ENCODE measurements at regions not wholly inside any gene's neighbourhood (a gene's known extent, or its start where the extent isn't known, plus 50 kb on each side); places are given as distances from the start of the nearest gene placed in this dataset.

- DNase-seq: no peak
Observed at GRCh38 chrX:124860736-124861135, 458.9 kb upstream of the TEX13C start.

GRCh38 chrX:124862301-124862700 lies 457.4 kb upstream of the TEX13C start:
- DNase-seq: no peak

DNA sequence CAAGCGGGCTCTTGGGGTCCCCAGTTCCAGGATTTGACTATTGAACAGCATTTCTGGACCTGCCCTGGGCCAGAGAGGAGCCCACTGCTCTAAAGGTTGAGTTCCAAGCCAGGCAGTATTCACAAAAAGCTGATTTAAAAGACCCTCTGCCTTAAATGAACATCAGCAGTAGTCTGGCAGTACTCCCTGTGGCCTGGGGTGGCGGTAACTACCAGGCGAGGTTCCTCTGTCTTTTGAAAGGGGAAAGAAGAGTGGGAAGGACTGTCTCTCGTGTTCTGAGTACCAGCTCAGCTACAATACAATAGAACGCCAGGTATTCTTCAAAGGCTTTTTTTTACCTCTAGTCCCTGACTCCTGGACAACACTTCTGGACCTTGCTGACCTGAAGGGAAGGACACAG lies 456.4 kb upstream of the TEX13C start:
- no peak for DNase-seq

DNA sequence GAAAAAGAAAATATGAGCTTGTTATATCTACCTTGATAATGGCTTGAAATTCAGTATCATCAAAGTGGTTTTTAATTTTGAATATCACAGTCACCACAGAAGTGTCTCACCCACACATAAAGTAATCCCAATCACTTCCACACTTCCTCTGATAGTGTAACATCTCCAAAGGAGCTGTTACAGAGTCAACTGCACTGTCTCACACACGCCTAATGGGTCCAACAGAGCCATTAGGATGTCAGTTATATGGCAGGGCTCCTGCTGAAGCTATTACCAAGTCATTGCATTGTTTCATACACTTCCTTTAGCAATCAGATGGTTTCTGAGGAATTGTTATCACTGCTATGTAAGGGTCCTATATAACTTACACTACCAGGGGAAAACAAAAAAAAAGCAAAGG lies 432.1 kb upstream of the TEX13C start:
- no peak for DNase-seq

GRCh38 chrX:124895947-124896346 lies 423.7 kb upstream of the TEX13C start:
- no peak for DNase-seq

GRCh38 chrX:124902953-124903352 lies 416.7 kb upstream of the TEX13C start:
- no peak for DNase-seq

DNA sequence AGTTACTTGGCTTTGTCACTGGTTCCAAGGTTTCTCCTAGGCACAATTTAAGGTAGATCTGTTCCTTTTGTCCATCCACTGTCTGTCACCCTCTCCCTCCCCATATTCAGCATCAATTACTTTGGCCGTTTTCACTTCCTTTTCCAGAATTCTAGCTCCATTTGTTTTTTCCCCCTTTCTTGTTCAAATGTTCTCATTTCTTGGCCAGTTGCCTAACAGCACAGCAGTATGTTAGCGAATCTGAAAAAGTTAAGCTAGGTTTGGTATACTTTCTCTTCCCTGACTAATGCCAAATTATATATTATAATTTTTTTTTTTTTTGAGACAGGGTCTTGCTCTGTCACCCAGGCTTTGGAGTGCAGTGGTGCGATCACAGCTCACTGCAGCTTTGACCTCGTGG lies 409.1 kb upstream of the TEX13C start:
- DNase-seq: no peak

GRCh38 chrX:124917011-124917410 lies 402.7 kb upstream of the TEX13C start:
- DNase-seq: no peak

DNA sequence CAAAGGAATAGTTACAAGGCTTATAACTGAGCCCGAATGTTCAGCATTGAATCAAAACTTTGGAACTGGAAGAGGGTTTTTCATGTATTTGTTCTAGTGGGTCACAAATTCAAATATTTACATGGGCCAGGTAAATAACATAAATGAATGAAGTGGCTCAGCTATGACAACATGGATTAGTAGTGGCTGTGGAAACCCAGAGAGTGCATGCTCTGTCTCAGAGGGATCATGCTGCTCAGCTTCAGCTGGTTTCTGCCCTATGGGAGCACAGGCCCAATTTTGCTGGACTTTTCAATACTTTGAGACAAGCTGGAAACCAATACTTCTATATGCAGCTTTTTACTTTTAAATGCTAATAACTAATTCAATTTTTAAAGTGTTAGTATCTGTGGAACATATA lies 394.0 kb upstream of the TEX13C start:
- peak; percentile 38 for DNase-seq

DNA sequence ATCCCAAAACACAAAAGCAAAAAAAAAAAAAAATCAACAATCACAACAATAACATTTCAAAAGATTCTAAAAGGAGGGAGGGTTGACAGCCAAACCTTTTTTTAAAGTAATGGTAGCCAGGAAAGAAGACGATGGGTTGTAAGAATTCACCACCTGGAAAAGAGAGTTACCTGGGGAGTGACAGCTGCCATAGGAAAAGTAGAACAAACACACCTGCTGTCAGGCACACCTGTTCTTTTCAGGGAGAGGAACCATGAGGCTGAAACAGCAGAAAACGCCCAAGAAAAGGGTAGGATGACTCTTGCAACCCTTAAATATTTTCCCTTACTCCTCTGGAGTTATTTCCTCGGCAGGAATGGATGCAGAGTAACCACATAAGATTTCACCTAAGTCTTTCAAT lies 388.4 kb upstream of the TEX13C start:
- peak; percentile 12 for DNase-seq

DNA sequence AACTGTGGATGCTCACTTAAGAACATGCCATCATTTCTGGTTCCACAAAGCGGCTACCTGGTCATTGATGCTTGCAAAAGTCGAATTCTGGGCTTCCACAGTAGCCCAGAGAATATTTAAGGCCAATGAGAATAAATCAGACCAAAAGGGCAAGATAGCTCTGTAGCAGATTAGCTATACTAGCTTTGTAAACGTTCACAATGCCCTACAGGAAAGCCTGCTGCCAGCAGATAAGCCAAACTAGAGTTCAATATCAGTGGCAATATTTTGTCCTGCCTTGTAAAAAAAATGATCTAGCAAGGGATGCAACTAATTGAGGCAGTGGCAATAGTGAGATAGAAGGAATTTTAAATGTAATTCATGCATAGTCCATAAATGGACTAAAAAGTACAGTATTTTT lies 387.7 kb upstream of the TEX13C start:
- DNase-seq: no peak

DNA sequence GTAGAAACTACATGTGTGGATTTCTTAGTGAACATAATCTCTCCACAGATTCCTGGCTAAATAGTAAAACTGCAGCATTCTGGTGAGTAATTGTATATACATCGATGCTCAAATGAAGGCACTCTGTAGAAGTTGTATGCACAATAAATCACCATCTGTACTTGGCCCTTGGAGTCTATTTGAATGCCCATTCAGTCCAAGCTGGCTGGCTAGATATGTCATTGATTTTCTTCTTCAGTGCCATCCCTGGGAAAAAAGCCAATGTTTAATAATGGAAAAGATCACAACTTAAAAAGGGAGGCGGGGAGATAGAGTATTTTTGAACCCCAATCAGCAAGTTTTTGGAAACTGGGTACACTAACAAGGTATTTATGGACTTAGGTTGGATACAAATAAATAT lies 381.0 kb upstream of the TEX13C start:
- no peak for DNase-seq

GRCh38 chrX:124940531-124940930 lies 379.1 kb upstream of the TEX13C start:
- DNase-seq: no peak

GRCh38 chrX:124954402-124954801 lies 365.3 kb upstream of the TEX13C start:
- no peak for DNase-seq

- no peak for DNase-seq
Observed at GRCh38 chrX:124960454-124960853, 359.2 kb upstream of the TEX13C start.

- no peak for DNase-seq
Observed at GRCh38 chrX:124963717-124964116, 356.0 kb upstream of the TEX13C start, which contains the start of gene TENM1. TENM1 (minus strand) TSS chrX:124963817.

- DNase-seq: no peak
Observed at GRCh38 chrX:124975456-124975855, 344.2 kb upstream of the TEX13C start.

- DNase-seq: no peak
Observed at GRCh38 chrX:124981420-124981819, 338.3 kb upstream of the TEX13C start.

DNA sequence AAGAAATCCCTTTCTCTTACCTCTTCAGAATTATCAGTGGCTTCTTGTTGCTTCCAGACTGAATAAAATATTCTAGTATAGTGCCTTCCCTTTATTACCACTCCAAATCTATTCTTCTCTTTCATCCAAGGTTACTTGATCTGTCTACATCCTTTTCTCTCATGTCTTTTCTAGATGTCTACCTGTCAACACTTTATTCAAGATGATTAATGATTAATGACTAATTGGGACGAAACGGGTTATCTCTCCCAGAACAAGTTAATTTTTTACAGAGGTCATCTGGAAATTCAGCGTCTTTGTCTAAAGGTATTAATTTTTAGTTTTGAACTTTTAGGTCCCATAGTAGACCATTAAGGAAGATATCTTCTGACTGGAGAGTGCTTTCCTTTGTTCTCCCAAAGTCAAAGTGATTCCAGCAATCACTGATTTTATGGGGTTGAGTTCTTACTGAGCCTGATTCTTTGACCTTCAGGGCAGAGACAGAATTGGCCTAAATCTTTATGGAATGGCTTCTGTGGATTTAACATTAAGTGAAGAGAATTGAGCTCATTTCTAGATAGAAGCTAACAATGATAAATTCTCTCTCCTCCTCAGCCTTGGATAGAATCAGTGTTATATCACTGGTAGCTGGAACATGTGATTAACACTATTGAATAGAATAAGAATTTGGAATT lies 335.4 kb upstream of the TEX13C start:
- DNase-seq: no peak

GRCh38 chrX:124986284-124986683 lies 333.4 kb upstream of the TEX13C start:
- DNase-seq: no peak

DNA sequence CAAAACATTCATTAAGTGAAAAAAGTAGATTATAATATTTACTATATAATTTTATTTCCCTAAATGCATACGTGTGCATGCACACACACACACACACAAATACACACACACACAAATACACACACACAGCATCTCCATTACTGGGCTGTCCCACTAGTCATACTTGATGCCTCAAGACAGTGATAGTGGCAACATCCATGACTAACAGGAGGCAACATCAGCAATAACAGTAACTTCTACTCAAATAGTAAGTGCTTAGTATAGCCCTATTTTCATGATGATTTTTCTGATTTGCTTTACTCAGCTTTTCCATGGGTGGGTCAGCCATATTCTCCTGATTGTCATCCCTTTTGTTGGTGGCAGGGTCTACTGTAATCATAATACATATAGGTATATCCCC lies 325.9 kb upstream of the TEX13C start:
- no peak for DNase-seq

DNA sequence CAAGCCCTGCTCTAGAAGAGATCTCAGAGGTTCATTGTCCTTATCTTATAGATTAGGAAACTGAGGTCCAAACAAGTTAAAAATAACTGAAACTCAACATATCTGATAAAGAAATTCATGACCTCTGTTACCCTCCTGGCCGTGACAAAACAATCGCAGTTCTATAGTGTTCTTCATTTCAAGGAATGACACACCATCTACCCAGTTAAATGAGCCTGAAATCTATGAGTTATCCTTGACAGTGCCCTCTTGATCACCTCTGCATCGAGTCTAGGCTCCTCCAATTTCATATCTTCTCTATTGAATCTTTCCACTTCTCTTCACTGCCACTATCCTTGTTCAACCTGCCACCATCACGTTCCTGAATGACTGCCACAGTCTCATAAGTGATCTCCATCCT lies 325.3 kb upstream of the TEX13C start:
- DNase-seq: no peak

GRCh38 chrX:125003746-125004446 lies 315.8 kb upstream of the TEX13C start:
- no peak for DNase-seq

DNA sequence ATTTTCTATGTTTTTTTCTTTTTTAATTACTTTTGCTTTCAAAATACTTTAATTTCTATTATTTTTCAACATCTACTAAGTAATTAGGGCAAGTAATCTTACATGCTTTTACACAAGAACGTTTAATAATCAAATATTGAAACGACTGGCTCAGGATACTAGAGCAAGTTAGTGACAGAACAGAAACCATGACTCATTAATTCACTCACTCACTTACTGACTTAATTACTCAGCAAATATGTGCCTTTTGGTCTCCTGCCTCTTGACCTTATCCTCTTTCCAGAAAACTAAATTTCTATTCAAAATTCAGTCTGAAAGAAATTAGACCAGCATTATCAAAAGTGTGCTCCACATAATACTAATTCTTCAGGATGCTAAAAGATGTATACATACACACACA lies 314.9 kb upstream of the TEX13C start:
- DNase-seq: peak; percentile 15

DNA sequence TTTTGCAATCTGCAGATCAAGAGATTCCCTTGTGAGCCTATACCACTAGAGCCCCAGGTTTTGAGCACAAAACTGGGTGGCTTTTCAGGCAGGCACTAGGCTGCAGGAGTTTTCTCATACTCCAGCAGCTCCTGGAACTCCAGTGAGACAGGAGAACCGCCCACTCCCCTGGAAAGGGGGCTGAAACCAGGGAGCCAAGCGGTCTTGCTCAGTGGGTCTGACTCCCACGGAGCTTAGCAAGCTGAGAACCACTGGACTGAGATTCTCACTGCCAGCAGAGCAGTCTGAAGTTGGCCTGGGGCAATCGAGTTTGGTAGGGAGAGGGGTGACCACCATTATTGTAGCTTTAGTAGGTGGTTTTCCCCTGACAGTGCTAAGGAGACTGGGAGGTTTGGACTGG lies 313.8 kb upstream of the TEX13C start:
- DNase-seq: no peak
